ENCODE measurements at regions not wholly inside any gene's neighbourhood (a gene's known extent, or its start where the extent isn't known, plus 50 kb on each side); places are given as distances from the start of the nearest gene placed in this dataset.

- peaks cover 32% of the 10 kb centered on the region for H3K9me3 Mint-ChIP-seq
- H3K27ac Mint-ChIP-seq, result no peak overlapping the region
- TF ChIP-seq, protein P1, sequence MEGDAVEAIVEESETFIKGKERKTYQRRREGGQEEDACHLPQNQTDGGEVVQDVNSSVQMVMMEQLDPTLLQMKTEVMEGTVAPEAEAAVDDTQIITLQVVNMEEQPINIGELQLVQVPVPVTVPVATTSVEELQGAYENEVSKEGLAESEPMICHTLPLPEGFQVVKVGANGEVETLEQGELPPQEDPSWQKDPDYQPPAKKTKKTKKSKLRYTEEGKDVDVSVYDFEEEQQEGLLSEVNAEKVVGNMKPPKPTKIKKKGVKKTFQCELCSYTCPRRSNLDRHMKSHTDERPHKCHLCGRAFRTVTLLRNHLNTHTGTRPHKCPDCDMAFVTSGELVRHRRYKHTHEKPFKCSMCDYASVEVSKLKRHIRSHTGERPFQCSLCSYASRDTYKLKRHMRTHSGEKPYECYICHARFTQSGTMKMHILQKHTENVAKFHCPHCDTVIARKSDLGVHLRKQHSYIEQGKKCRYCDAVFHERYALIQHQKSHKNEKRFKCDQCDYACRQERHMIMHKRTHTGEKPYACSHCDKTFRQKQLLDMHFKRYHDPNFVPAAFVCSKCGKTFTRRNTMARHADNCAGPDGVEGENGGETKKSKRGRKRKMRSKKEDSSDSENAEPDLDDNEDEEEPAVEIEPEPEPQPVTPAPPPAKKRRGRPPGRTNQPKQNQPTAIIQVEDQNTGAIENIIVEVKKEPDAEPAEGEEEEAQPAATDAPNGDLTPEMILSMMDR (IDR thresholded peaks at IDR 0.05; ENCODE audit: unreplicated experiment), result no peak
- no peak for DNase-seq (ENCODE audit: low spot score in 2 of 2, unreplicated experiment in 2 of 2)
- peaks cover 22% of the 10 kb centered on the region for H3K4me1 Mint-ChIP-seq
- H3K4me3 Mint-ChIP-seq, result no peak overlapping the region
- peaks cover 14% of the 10 kb centered on the region for H3K36me3 Mint-ChIP-seq
- H3K27me3 Mint-ChIP-seq (ENCODE audit: low read depth), result no peaks in the 10 kb centered on the region
Measured at GRCh38 chr4:156559346-156559745, 412.3 kb downstream of the PDGFC start.

- no peak for DNase-seq (ENCODE audit: low spot score in 2 of 2, unreplicated experiment in 2 of 2)
- Mint-ChIP-seq H3K36me3 (peaks cover 18% of the 10 kb centered on the region), H3K4me3 (no peak overlapping the region), H3K4me1 (peaks cover 14% of the 10 kb centered on the region), H3K9me3 (peaks cover 39% of the 10 kb centered on the region), H3K27ac (no peak overlapping the region), H3K27me3 (ENCODE audit: low read depth) (no peaks in the 10 kb centered on the region)
- TF ChIP-seq, protein P1 (IDR thresholded peaks at IDR 0.05; ENCODE audit: unreplicated experiment), result no peak
Measured at GRCh38 chr4:156558373-156559025, 413.1 kb downstream of the PDGFC start.

GRCh38 chr4:156557920-156558319 is 413.7 kb downstream of the PDGFC start:
- Mint-ChIP-seq H3K27ac (no peak overlapping the region), H3K27me3 (ENCODE audit: low read depth) (no peaks in the 10 kb centered on the region), H3K36me3 (peaks cover 18% of the 10 kb centered on the region), H3K4me3 (no peak overlapping the region), H3K4me1 (peaks cover 12% of the 10 kb centered on the region), H3K9me3 (peaks cover 41% of the 10 kb centered on the region)
- TF ChIP-seq, protein P1 (IDR thresholded peaks at IDR 0.05; ENCODE audit: unreplicated experiment), result no peak
- DNase-seq (ENCODE audit: low spot score in 2 of 2, unreplicated experiment in 2 of 2), result no peak

GRCh38 chr4:156556336-156556735 is 415.3 kb downstream of the PDGFC start:
- H3K36me3 Mint-ChIP-seq, result peaks cover 18% of the 10 kb centered on the region
- H3K4me3 Mint-ChIP-seq, result no peak overlapping the region
- H3K4me1 Mint-ChIP-seq, result peaks cover 8% of the 10 kb centered on the region
- peaks cover 57% of the 10 kb centered on the region for H3K9me3 Mint-ChIP-seq
- H3K27me3 Mint-ChIP-seq (ENCODE audit: low read depth), result no peaks in the 10 kb centered on the region
- no peak for DNase-seq (ENCODE audit: low spot score in 2 of 2, unreplicated experiment in 2 of 2)
- no peak overlapping the region for H3K27ac Mint-ChIP-seq
- TF ChIP-seq, protein P1 (IDR thresholded peaks at IDR 0.05; ENCODE audit: unreplicated experiment), result no peak

GRCh38 chr4:156553659-156554058 is 417.9 kb downstream of the PDGFC start:
- peaks cover 15% of the 10 kb centered on the region for H3K36me3 Mint-ChIP-seq

More at GRCh38 chr4:156553659-156554058, 417.9 kb downstream of the PDGFC start:
- Mint-ChIP-seq H3K27ac (no peak overlapping the region), H3K27me3 (ENCODE audit: low read depth) (no peaks in the 10 kb centered on the region), H3K4me3 (no peak overlapping the region), H3K9me3 (peaks cover 57% of the 10 kb centered on the region), H3K4me1 (peaks cover 10% of the 10 kb centered on the region)
- TF ChIP-seq, protein P1 (IDR thresholded peaks at IDR 0.05; ENCODE audit: unreplicated experiment), result no peak
- no peak for DNase-seq (ENCODE audit: low spot score in 2 of 2, unreplicated experiment in 2 of 2)

Measured in mesothelial cell of epicardium (in vitro differentiated cells).